H7 (cell line): ENCODE measurements at regions not wholly inside any gene's neighbourhood (a gene's known extent, or its start where the extent isn't known, plus 50 kb on each side); places are given as distances from the start of the nearest gene placed in this dataset.
A peak's percentile ranks its signal among the peaks of the same experiment; 100 is the strongest.
"Not testable (repeated sequence)": the region's sequence is repeated elsewhere in the genome, so short reads cannot be mapped to it uniquely, and the experiment has no call there.

Experiments
- DNase-seq: peaks from one replicate; pipeline ENCODE4 v3.0.0; 2012
- H3K27me3 ChIP-seq: 2 replicates; pipeline ENCODE4 v1.6.0; 2011; ENCODE audit warnings: mild to moderate bottlenecking, low read length; ENCODE audit not compliant: control insufficient read depth, insufficient read depth
- H3K36me3 ChIP-seq: replicated peaks from 2 replicates; pipeline ENCODE4 v1.5.1; 2011; ENCODE audit warnings: low read length; ENCODE audit not compliant: control insufficient read depth, insufficient read depth
- H3K4me3 ChIP-seq: 2 replicates; pipeline ENCODE4 v1.5.1; 2011; ENCODE audit warnings: low read depth, mild to moderate bottlenecking, control low read depth, low read length, moderate library complexity; ENCODE audit not compliant: insufficient read depth

GRCh38 chr6:27831434-27832081 lies 80.6 kb downstream of the OR2B2 start:
- H3K4me3 ChIP-seq, H3K36me3 ChIP-seq, H3K27me3 ChIP-seq, DNase-seq: not testable (repeated sequence)

GRCh38 chr6:27830600-27831433 lies 81.4 kb downstream of the OR2B2 start:
- not testable (repeated sequence) for H3K27me3 ChIP-seq, H3K36me3 ChIP-seq, DNase-seq
- peak overlapping the region; percentile 76 for H3K4me3 ChIP-seq

- no peaks in the 10 kb centered on the region; the same call in 1 of the 2 replicates for H3K36me3 ChIP-seq
- no peak for DNase-seq
- H3K4me3 ChIP-seq = peak overlapping the region; percentile 76
- no peaks in the 10 kb centered on the region for H3K27me3 ChIP-seq
These were observed 82.0 kb downstream of the OR2B2 start for GRCh38 chr6:27830212-27830599.

- Histone ChIP-seq H3K4me3 (peak overlapping the region; percentile 76), H3K36me3 (no peaks in the 10 kb centered on the region; the same call in 1 of the 2 replicates), H3K27me3 (no peaks in the 10 kb centered on the region)
- DNase-seq = no peak
These were observed 82.6 kb downstream of the OR2B2 start for GRCh38 chr6:27829453-27830211.

GRCh38 chr6:27827477-27827876 lies 84.7 kb downstream of the OR2B2 start:
- not testable (repeated sequence) for DNase-seq, H3K36me3 ChIP-seq, H3K27me3 ChIP-seq, H3K4me3 ChIP-seq

GRCh38 chr6:27826612-27826985 lies 85.6 kb downstream of the OR2B2 start:
- H3K36me3 ChIP-seq, H3K4me3 ChIP-seq, H3K27me3 ChIP-seq, DNase-seq: not testable (repeated sequence)

GRCh38 chr6:27825848-27826611 lies 86.2 kb downstream of the OR2B2 start:
- not testable (repeated sequence) for H3K27me3 ChIP-seq, H3K4me3 ChIP-seq, H3K36me3 ChIP-seq, DNase-seq

GRCh38 chr6:27825025-27825793 lies 87.0 kb downstream of the OR2B2 start:
- no peaks in the 10 kb centered on the region; the same call in 1 of the 2 replicates for H3K36me3 ChIP-seq
- DNase-seq = no peak
- no peaks in the 10 kb centered on the region for H3K27me3 ChIP-seq
- H3K4me3 ChIP-seq = peak overlapping the region; percentile 93

GRCh38 chr6:27824211-27825024 lies 87.8 kb downstream of the OR2B2 start:
- not testable (repeated sequence) for DNase-seq, H3K36me3 ChIP-seq, H3K27me3 ChIP-seq

GRCh38 chr6:27823714-27824210 lies 88.4 kb downstream of the OR2B2 start:
- peak overlapping the region; percentile 24 for H3K4me3 ChIP-seq
- DNase-seq, H3K36me3 ChIP-seq, H3K27me3 ChIP-seq: not testable (repeated sequence)

More at GRCh38 chr6:27824211-27825024, 87.8 kb downstream of the OR2B2 start:
- peak overlapping the region; percentile 93 for H3K4me3 ChIP-seq

- no peak overlapping the region for H3K4me3 ChIP-seq
- no peaks in the 10 kb centered on the region for H3K36me3 ChIP-seq
- H3K27me3 ChIP-seq = no peaks in the 10 kb centered on the region
- DNase-seq = no peak
These were observed 95.3 kb downstream of the OR2B2 start for GRCh38 chr6:27816906-27817305.

GRCh38 chr6:27814665-27815424 lies 97.4 kb downstream of the OR2B2 start:
- Histone ChIP-seq H3K27me3 (no peaks in the 10 kb centered on the region), H3K4me3 (peak overlapping the region; percentile 57), H3K36me3 (no peaks in the 10 kb centered on the region)
- peak; percentile 84 for DNase-seq
